ENCODE measurements at regions not wholly inside any gene's neighbourhood (a gene's known extent, or its start where the extent isn't known, plus 50 kb on each side); places are given as distances from the start of the nearest gene placed in this dataset.

DNA sequence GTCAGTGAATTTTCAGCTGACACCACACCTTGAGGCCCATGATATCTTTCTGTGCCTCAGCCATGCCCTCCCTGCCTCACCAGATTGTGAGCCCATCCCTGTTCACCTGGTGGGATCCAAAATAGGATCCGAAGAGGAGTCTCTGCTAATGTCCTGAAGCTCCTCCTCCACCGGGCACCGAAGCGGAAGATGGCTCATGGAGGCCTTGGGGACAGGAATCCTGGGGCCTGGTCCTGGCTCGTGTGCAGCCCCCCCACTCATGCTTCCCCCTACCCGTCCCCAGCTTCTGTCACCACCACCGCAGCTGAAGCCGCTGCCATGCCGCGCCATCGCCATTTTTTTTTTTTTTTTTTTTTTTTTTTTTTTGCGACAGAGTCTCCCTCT, 1683.4 kb downstream of the TP53TG3F start:
- DNase-seq (ENCODE audit: low spot score): no peak
- in situ Hi-C loops (cut with MboI; ENCODE audit: low sequenced_read_pairs, unreplicated experiment): no loop called here
- TF ChIP-seq CTCF (IDR thresholded peaks at IDR 0.05; ENCODE audit: borderline replicate concordance, control extremely low read depth, extremely low read depth, insufficient read depth, missing control alignments): no peak

DNA sequence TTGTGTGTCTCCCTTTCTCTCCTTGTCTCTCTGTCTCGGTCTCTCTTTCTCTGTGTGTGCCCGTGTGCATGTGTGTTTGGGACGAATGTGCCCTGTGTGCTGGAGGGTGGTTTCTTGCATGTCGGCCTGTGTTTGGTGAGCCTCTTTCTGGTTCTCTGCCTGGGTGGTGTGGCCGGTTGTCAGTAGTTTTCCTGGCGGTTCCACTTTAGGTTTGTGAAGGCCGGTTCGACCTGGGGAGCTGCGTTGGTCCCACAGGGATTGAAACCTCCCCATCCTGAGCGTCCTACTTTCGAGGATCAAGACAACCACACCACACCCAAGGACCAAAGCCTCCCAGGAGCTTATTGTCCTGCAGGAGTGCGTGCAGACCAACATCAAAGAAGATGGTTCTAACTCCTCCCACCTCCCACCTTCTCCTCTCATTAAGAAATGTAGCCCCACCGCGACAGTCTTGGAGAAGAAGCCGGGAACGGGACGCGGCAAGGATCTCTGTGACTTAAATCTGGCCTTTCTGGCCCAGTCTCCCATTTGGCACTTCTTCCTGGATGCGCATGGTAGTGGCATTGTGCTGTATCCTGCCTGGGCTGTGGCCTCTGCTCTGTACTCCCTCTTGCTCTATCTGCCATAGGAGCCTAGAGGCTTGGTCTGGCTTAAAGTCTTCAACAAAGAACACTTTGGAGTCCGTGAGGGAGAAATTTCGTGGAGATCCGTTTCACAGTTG, 1685.0 kb downstream of the TP53TG3F start:
- no peak for TF ChIP-seq CTCF (IDR thresholded peaks at IDR 0.05; ENCODE audit: borderline replicate concordance, control extremely low read depth, extremely low read depth, insufficient read depth, missing control alignments)
- DNase-seq (ENCODE audit: low spot score): no peak
- in situ Hi-C loops (cut with MboI; ENCODE audit: low sequenced_read_pairs, unreplicated experiment): no loop called here

GRCh38 chr16:35146031-35146710, 1686.8 kb downstream of the TP53TG3F start:
- TF ChIP-seq CTCF (IDR thresholded peaks at IDR 0.05; ENCODE audit: borderline replicate concordance, control extremely low read depth, extremely low read depth, insufficient read depth, missing control alignments): no peak
- no peak for DNase-seq (ENCODE audit: low spot score)
- in situ Hi-C loops (cut with MboI; ENCODE audit: low sequenced_read_pairs, unreplicated experiment): no loop called here

- no peak for TF ChIP-seq CTCF (IDR thresholded peaks at IDR 0.05; ENCODE audit: borderline replicate concordance, control extremely low read depth, extremely low read depth, insufficient read depth, missing control alignments)
- in situ Hi-C loops (cut with MboI; ENCODE audit: low sequenced_read_pairs, unreplicated experiment): no loop called here
- no peak for DNase-seq (ENCODE audit: low spot score)
Observed at GRCh38 chr16:35146723-35147458, 1687.5 kb downstream of the TP53TG3F start.

- in situ Hi-C loops (cut with MboI; ENCODE audit: low sequenced_read_pairs, unreplicated experiment): no loop called here
Observed at GRCh38 chr16:35147556-35148504, 1688.4 kb downstream of the TP53TG3F start.

More at GRCh38 chr16:35147556-35148504, 1688.4 kb downstream of the TP53TG3F start:
- TF ChIP-seq CTCF (IDR thresholded peaks at IDR 0.05; ENCODE audit: borderline replicate concordance, control extremely low read depth, extremely low read depth, insufficient read depth, missing control alignments): no peak
- no peak for DNase-seq (ENCODE audit: low spot score)

Data from GM13976 (cell line).